HEK293 (cell line): ENCODE measurements at regions not wholly inside any gene's neighbourhood (a gene's known extent, or its start where the extent isn't known, plus 50 kb on each side); places are given as distances from the start of the nearest gene placed in this dataset.

Experiments used
- CTCF ChIA-PET: fragments of 350-600 bp; formaldehyde crosslinking; extraction: SDS; loops from one replicate; lab custom pipeline; 2021; ENCODE audit warnings: antibody characterized with exemption; lab: Yijun Ruan, JAX
- POLR2A ChIA-PET: fragments of 300-600 bp; formaldehyde crosslinking; extraction: SDS; loops from one replicate; lab custom pipeline; 2020; ENCODE audit warnings: antibody characterized with exemption, inconsistent platforms; lab: Yijun Ruan, JAX
- H3K27ac ChIP-seq: fragments of 200-500 bp; sonication (Bioruptor generic); 2 replicates; pipeline ENCODE4 v1.5.1; 2014; ENCODE audit warnings: low read depth, low read length, control low read depth, inconsistent platforms; ENCODE audit errors: extremely low read depth
- H3K36me3 ChIP-seq, 2 experiments: fragments of 200-500 bp in 1 of 2; sonication (Bioruptor generic) in 1 of 2; 1 replicate in 1 of 2; 2 replicates in 1 of 2; pipeline ENCODE4 v1.5.1; 2014 to 2017; ENCODE audit warnings: inconsistent platforms in 2 of 2, low read length in 2 of 2; ENCODE audit not compliant: control insufficient read depth in 2 of 2, insufficient read depth in 1 of 2
- H3K4me1 ChIP-seq: fragments of 200-500 bp; sonication (Bioruptor generic); 2 replicates; pipeline ENCODE4 v1.5.1; 2014; ENCODE audit warnings: mild to moderate bottlenecking, low read length, inconsistent platforms; ENCODE audit not compliant: control insufficient read depth, insufficient read depth
- H3K4me3 ChIP-seq: 2 replicates; pipeline ENCODE4 v1.5.1; 2011; ENCODE audit warnings: low read depth, mild to moderate bottlenecking, control low read depth, low read length, moderate library complexity
- H3K9me3 ChIP-seq: fragments of 200-500 bp; sonication (Bioruptor generic); 2 replicates; pipeline ENCODE4 v1.5.1; 2014; ENCODE audit warnings: low read depth, low read length, inconsistent platforms; ENCODE audit not compliant: control insufficient read depth, insufficient read depth
- BCL11B ChIP-seq: fragments of 450-650 bp; formaldehyde crosslinking; IDR thresholded peaks from 2 replicates; pipeline ENCODE4 v1.5.1; 2016; ENCODE audit warnings: low read depth, missing biosample characterization, missing genetic modification characterization
- CTCF ChIP-seq: fragments of 450-650 bp; formaldehyde crosslinking; IDR thresholded peaks from 2 replicates; pipeline ENCODE4 v1.5.1; 2016; ENCODE audit warnings: missing biosample characterization, missing genetic modification characterization
- REST ChIP-seq: fragments of 450-650 bp; formaldehyde crosslinking; IDR thresholded peaks from 2 replicates; pipeline ENCODE4 v1.5.1; 2016; ENCODE audit warnings: missing biosample characterization, missing genetic modification characterization
- ZBTB10 ChIP-seq: fragments of 450-650 bp; formaldehyde crosslinking; IDR thresholded peaks from 2 replicates; pipeline ENCODE4 v1.5.1; 2016; ENCODE audit warnings: missing biosample characterization, missing genetic modification characterization
- ZEB2 ChIP-seq: fragments of 450-650 bp; formaldehyde crosslinking; IDR thresholded peaks from 2 replicates; pipeline ENCODE4 v1.5.1; 2016; ENCODE audit warnings: missing biosample characterization, missing genetic modification characterization
- ZNF10 ChIP-seq: fragments of 450-650 bp; formaldehyde crosslinking; IDR thresholded peaks from 2 replicates; pipeline ENCODE4 v1.5.1; 2017; ENCODE audit warnings: missing biosample characterization, missing genetic modification characterization
- ZNF169 ChIP-seq: fragments of 450-650 bp; formaldehyde crosslinking; IDR thresholded peaks from 2 replicates; pipeline ENCODE4 v1.5.1; 2016; ENCODE audit warnings: missing biosample characterization, missing genetic modification characterization
- ZNF274 ChIP-seq, 2 experiments: fragments of 200-500 bp in 1 of 2; fragments of 450-650 bp in 1 of 2; sonication (Bioruptor generic) in 1 of 2; formaldehyde crosslinking in 1 of 2; IDR thresholded peaks; 2 replicates each; pipeline versions ENCODE4 v1.5.1 to v1.6.1; 2014 to 2016; ENCODE audit warnings: borderline replicate concordance in 1 of 2, inconsistent platforms in 1 of 2, low read length in 1 of 2, missing biosample characterization in 1 of 2, missing genetic modification characterization in 1 of 2
- ZNF302 ChIP-seq: fragments of 450-650 bp; formaldehyde crosslinking; IDR thresholded peaks from 2 replicates; pipeline ENCODE4 v1.5.1; 2016; ENCODE audit warnings: missing biosample characterization, missing genetic modification characterization, low read depth
- ZNF404 ChIP-seq: fragments of 450-650 bp; formaldehyde crosslinking; IDR thresholded peaks from 2 replicates; pipeline ENCODE4 v1.5.1; 2017; ENCODE audit warnings: missing biosample characterization, missing genetic modification characterization
- ZNF514 ChIP-seq: fragments of 450-650 bp; formaldehyde crosslinking; IDR thresholded peaks from 2 replicates; pipeline ENCODE4 v1.5.1; 2016; ENCODE audit warnings: missing biosample characterization, missing genetic modification characterization
- ZNF600 ChIP-seq: fragments of 450-650 bp; formaldehyde crosslinking; IDR thresholded peaks from 2 replicates; pipeline ENCODE4 v1.5.1; 2016; ENCODE audit warnings: missing biosample characterization, missing genetic modification characterization
- ZNF624 ChIP-seq: fragments of 450-650 bp; formaldehyde crosslinking; IDR thresholded peaks from 2 replicates; pipeline ENCODE4 v1.5.1; 2017; ENCODE audit warnings: missing biosample characterization, missing genetic modification characterization
- ZNF670 ChIP-seq: fragments of 450-650 bp; formaldehyde crosslinking; IDR thresholded peaks from 2 replicates; pipeline ENCODE4 v1.5.1; 2016; ENCODE audit warnings: missing biosample characterization, missing genetic modification characterization, low read depth
- ZSCAN16 ChIP-seq: fragments of 450-650 bp; formaldehyde crosslinking; IDR thresholded peaks from 2 replicates; pipeline ENCODE4 v1.5.1; 2016; ENCODE audit warnings: missing biosample characterization, missing genetic modification characterization
- TF ChIP-seq, protein P1 (sequence below): fragments of 450-650 bp; formaldehyde crosslinking; IDR thresholded peaks from 2 replicates; pipeline ENCODE4 v1.5.1; 2016; ENCODE audit warnings: missing biosample characterization, missing genetic modification characterization, borderline replicate concordance

GRCh38 chr7:33739286-33739685 is 166.1 kb upstream of the BMPER start:
- Histone ChIP-seq H3K9me3 (no peaks in the 10 kb centered on the region), H3K4me1 (peaks cover 9% of the 10 kb centered on the region)
- TF ChIP-seq BCL11B (tag by site-specific recombination) (no peak), REST (no peak), ZEB2 (no peak), ZNF302 (no peak), ZSCAN16 (tag by site-specific recombination) (no peak), ZBTB10 (tag by site-specific recombination) (no peak), ZNF10 (tag by site-specific recombination) (no peak), ZNF600 (tag by site-specific recombination) (no peak), ZNF274 (IDR thresholded peaks at IDR 0.05; ENCODE audit: low read length) (no peak), ZNF274 (tag by site-specific recombination; IDR thresholded peaks at IDR 0.05; ENCODE audit: borderline replicate concordance) (no peak), ZNF514 (no peak), ZNF624 (no peak), ZNF404 (tag by site-specific recombination) (no peak), CTCF (tag by site-specific recombination) (no peak), ZNF670 (tag by site-specific recombination) (no peak), ZNF169 (no peak)
- TF ChIP-seq, protein P1, sequence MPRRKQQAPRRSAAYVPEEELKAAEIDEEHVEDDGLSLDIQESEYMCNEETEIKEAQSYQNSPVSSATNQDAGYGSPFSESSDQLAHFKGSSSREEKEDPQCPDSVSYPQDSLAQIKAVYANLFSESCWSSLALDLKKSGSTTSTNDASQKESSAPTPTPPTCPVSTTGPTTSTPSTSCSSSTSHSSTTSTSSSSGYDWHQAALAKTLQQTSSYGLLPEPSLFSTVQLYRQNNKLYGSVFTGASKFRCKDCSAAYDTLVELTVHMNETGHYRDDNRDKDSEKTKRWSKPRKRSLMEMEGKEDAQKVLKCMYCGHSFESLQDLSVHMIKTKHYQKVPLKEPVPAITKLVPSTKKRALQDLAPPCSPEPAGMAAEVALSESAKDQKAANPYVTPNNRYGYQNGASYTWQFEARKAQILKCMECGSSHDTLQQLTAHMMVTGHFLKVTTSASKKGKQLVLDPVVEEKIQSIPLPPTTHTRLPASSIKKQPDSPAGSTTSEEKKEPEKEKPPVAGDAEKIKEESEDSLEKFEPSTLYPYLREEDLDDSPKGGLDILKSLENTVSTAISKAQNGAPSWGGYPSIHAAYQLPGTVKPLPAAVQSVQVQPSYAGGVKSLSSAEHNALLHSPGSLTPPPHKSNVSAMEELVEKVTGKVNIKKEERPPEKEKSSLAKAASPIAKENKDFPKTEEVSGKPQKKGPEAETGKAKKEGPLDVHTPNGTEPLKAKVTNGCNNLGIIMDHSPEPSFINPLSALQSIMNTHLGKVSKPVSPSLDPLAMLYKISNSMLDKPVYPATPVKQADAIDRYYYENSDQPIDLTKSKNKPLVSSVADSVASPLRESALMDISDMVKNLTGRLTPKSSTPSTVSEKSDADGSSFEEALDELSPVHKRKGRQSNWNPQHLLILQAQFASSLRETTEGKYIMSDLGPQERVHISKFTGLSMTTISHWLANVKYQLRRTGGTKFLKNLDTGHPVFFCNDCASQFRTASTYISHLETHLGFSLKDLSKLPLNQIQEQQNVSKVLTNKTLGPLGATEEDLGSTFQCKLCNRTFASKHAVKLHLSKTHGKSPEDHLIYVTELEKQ, result no peak
- TF ChIP-seq, all 188 proteins: peak for 0
- no peak overlapping the region for H3K4me3 ChIP-seq
- H3K27ac ChIP-seq, result no peak overlapping the region
- no peaks in the 10 kb centered on the region for H3K36me3 ChIP-seq
- ChIA-PET POLR2A (no interaction called here), CTCF (interaction anchor here (1.1 to 1.3 kb wide), 2 partner anchors 12 to 280 kb away, joined by 3 to 5 read pairs; no protein-coding TSS in a partner anchor)
